ENCODE measurements at regions not wholly inside any gene's neighbourhood (a gene's known extent, or its start where the extent isn't known, plus 50 kb on each side); places are given as distances from the start of the nearest gene placed in this dataset.

- TF ChIP-seq POLR2AphosphoS5 (IDR thresholded peaks at IDR 0.05; ENCODE audit: low read depth) (no peak), GABPA (IDR thresholded peaks at IDR 0.05; ENCODE audit: low read depth) (no peak), SPI1 (IDR thresholded peaks at IDR 0.05; ENCODE audit: borderline replicate concordance, low read depth) (no peak), REST (IDR thresholded peaks at IDR 0.05; ENCODE audit: insufficient replicate concordance, low read depth) (no peak)
- TF ChIP-seq, protein P1, sequence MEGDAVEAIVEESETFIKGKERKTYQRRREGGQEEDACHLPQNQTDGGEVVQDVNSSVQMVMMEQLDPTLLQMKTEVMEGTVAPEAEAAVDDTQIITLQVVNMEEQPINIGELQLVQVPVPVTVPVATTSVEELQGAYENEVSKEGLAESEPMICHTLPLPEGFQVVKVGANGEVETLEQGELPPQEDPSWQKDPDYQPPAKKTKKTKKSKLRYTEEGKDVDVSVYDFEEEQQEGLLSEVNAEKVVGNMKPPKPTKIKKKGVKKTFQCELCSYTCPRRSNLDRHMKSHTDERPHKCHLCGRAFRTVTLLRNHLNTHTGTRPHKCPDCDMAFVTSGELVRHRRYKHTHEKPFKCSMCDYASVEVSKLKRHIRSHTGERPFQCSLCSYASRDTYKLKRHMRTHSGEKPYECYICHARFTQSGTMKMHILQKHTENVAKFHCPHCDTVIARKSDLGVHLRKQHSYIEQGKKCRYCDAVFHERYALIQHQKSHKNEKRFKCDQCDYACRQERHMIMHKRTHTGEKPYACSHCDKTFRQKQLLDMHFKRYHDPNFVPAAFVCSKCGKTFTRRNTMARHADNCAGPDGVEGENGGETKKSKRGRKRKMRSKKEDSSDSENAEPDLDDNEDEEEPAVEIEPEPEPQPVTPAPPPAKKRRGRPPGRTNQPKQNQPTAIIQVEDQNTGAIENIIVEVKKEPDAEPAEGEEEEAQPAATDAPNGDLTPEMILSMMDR (IDR thresholded peaks at IDR 0.05; ENCODE audit: insufficient read depth, low read length), result no peak
- H3K27ac ChIP-seq (replicated peaks), result no peak overlapping the region
- H3K4me3 ChIP-seq (replicated peaks; ENCODE audit: insufficient read depth, low read length), result no peak overlapping the region
- no peaks in the 10 kb centered on the region for H3K27me3 ChIP-seq (ENCODE audit: insufficient read depth, poor library complexity, severe bottlenecking)
- no peak for DNase-seq (ENCODE audit: low read depth in 1 of 2, low spot score in 1 of 2)
These were observed 279.2 kb downstream of the COX7C start for GRCh38 chr5:86896916-86897315.

DNA sequence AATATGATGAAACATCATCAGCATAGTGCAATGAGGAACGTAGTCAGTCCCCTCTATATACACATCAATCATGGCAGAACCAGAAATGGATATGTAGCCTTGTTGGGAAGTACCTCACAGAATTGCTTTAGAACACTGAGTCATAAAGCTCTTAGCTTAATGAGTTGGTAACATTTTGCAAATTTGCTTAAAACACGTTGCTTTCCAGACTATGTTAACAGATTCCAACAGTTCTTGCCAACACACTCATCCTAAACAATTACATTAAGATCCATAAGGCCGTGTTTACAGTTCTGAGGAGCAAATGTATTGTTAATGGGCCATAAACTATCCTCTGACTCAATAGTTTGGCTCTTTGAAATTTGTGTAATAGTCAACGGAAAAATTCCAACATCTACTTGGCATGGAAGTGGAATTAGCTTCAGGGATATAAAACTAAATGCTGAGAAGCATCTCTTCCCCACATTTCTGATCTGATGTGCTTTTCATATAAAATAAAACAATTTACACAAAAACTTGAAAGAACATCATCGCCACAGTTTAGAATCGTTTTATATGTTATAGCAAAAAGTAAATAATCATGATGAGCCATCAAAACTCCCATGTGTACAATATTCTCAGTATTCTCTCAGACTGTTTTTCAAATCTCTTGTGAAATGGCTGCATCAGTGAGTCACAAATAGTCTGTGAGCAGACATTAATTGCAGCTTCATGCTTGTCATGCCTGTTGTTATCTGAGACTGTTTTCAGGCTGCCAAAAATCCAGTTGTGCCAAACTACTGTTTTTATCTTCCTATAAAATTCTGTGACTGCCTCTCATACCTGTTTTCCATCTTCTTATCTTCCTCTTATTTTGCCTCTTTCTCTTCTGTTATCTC lies 291.9 kb downstream of the COX7C start:
- TF ChIP-seq REST (IDR thresholded peaks at IDR 0.05; ENCODE audit: insufficient replicate concordance, low read depth), result no peak
- TF ChIP-seq SPI1 (IDR thresholded peaks at IDR 0.05; ENCODE audit: borderline replicate concordance, low read depth), result no peak
- TF ChIP-seq POLR2AphosphoS5 (IDR thresholded peaks at IDR 0.05; ENCODE audit: low read depth), result no peak
- TF ChIP-seq, protein P1 (IDR thresholded peaks at IDR 0.05; ENCODE audit: insufficient read depth, low read length), result no peak
- no peak for TF ChIP-seq GABPA (IDR thresholded peaks at IDR 0.05; ENCODE audit: low read depth)
- Histone ChIP-seq H3K27ac (replicated peaks) (no peak overlapping the region), H3K27me3 (ENCODE audit: insufficient read depth, poor library complexity, severe bottlenecking) (no peaks in the 10 kb centered on the region), H3K4me3 (replicated peaks; ENCODE audit: insufficient read depth, low read length) (no peak overlapping the region)
- DNase-seq (ENCODE audit: low read depth in 1 of 2, low spot score in 1 of 2), result no peak

- no peak overlapping the region for H3K4me3 ChIP-seq (replicated peaks; ENCODE audit: insufficient read depth, low read length)
- H3K27me3 ChIP-seq (ENCODE audit: insufficient read depth, poor library complexity, severe bottlenecking), result no peaks in the 10 kb centered on the region
- H3K27ac ChIP-seq (replicated peaks), result no peak overlapping the region
- DNase-seq (ENCODE audit: low read depth in 1 of 2, low spot score in 1 of 2), result no peak
- TF ChIP-seq SPI1 (IDR thresholded peaks at IDR 0.05; ENCODE audit: borderline replicate concordance, low read depth) (no peak), POLR2AphosphoS5 (IDR thresholded peaks at IDR 0.05; ENCODE audit: low read depth) (no peak), GABPA (IDR thresholded peaks at IDR 0.05; ENCODE audit: low read depth) (no peak), REST (IDR thresholded peaks at IDR 0.05; ENCODE audit: insufficient replicate concordance, low read depth) (peak; percentile 93)
These were observed 299.4 kb downstream of the COX7C start for GRCh38 chr5:86917117-86917579.

All from HL-60 (cell line).